ENCODE measurements at regions not wholly inside any gene's neighbourhood (a gene's known extent, or its start where the extent isn't known, plus 50 kb on each side); places are given as distances from the start of the nearest gene placed in this dataset.

DNA sequence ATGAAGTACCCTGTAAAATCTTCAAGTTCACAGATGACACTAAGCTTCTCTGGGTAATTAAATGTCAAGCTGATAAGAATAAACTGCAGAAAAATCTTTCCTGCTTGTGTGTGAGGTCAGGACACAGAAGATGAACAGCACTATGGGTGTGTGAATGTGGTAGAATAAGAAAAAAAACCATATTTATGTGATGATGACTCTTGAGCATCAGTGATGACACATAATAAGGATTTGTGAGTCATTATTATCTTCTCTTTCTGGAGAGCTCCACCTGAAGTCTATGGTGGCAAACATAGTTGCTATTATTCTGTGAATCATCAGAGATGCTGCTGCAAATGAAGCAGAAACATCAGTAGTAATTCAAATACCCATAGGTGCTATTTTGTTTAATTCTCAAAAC, 422.4 kb downstream of the DIPK2A start:
- no peak for DNase-seq

GRCh38 chr3:144402430-144402829, 430.8 kb downstream of the DIPK2A start:
- no peak for DNase-seq

DNA sequence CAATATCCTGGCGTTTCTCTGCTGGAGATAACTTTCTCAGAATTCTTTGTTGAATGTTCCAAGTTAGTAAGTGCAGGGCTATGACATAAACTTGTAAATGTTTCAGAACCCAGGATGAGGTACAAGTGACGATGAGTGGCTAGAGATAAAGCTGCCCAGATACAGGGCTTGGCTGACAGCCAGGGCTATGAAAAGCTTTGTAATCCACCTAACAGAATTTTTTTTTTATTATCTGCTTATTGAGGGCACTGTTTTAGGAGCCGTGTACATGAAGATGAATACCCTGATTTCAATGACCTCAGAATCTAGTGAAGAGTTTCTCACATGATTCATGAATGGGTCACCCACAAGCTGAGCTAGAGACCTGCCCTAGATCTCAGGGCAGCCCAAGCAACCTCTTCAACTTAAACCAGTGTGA, 431.4 kb downstream of the DIPK2A start:
- DNase-seq: no peak

DNA sequence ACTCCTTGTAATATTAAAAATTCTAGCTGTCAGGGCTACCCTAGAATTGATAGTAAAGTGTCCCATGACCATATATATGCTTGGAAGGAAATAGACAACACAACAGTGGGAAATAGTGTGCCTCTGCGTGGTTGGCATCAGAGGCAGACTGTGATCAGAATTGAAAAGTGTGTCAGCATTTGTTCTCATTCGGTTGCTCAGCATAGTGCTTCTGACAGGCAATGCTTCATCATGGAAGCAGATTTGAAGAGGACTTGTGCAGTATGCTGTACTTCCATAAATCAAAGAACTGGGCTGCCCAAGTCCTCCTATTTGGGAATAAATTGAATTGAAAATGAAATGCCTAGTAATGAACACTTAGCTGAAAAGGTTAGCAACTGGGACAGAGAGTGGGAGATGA, 435.7 kb downstream of the DIPK2A start:
- no peak for DNase-seq

DNA sequence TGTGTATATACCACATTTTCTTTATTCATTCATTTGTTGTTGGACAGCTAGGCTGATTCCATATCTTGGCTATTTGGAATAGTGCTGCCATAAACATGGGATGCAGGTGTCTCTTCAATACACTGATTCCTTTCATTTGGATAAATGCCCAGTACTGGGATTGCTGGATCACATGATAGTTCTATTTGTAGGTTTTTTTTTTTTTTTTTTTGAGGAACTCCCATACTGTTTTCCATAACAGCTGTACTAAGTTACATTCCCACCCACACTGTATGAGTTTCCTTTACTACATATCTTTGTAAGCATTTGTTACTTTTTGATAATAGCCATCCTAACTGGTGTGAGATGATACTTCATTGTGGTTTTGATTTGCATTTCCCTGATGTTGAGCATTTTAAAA, 437.7 kb downstream of the DIPK2A start:
- DNase-seq: no peak

- no peak for DNase-seq
Measured at GRCh38 chr3:144413068-144413467, 441.4 kb downstream of the DIPK2A start.

DNA sequence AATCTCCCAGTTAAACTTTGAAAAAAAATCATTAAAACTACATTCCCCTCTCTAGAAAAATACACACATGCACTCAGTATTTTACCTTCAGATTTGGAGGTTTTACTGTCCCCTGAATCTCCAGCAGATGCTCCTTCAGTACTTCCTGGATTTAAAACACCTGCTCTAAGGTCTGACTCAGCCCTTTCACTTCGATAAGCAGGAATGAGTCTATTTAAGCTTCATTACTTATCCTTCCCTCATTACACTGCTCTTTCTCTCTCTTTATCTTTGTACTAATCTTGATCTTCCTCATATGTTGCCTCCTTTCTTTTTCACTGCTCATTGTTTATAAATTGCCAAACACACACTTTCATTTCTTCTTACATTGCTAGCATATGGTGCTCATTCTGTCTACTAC, 443.9 kb downstream of the DIPK2A start:
- no peak for DNase-seq

GRCh38 chr3:144424606-144425005, 453.0 kb downstream of the DIPK2A start:
- no peak for DNase-seq

- DNase-seq: no peak
Measured at GRCh38 chr3:144426366-144426765, 454.7 kb downstream of the DIPK2A start.

DNA sequence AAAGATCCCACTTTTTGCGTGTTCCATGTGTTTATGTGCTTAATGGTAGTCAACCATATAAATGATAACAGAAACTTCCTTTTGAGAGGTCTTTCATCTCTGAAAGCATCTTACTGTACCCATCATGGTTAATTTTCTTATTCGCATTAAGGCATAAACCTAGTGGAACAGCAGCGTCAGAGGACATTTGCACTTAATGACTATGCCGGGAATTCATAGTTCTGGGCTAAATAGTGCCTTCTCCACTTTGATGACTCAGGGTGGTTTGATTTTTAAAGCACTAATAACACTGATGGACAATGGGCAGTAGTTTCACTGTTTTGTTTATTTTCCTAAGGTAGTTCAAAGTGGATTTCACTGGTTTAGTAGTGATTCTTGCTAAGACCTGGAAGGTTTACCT, 455.3 kb downstream of the DIPK2A start:
- no peak for DNase-seq

- no peak for DNase-seq
Measured at GRCh38 chr3:144429719-144430121, 458.1 kb downstream of the DIPK2A start.

DNA sequence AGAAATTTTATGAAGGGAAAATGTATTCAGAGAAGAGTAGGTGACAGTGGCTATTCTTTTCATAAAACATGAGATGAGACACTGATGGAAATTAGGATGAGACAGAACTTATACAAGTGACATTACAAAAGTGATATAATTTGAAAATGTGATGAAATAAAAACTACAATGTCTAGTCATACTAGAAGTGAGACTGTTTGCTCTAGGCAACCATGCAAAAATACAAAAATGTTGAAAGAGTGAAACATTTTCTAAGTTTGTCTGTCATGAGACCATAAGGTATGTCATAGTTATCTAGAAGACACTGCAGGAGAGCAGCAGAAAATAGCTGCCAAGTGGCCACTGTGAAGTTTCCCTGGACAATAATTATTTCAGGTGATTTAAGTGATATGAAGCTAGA, 459.5 kb downstream of the DIPK2A start:
- DNase-seq: no peak

DNA sequence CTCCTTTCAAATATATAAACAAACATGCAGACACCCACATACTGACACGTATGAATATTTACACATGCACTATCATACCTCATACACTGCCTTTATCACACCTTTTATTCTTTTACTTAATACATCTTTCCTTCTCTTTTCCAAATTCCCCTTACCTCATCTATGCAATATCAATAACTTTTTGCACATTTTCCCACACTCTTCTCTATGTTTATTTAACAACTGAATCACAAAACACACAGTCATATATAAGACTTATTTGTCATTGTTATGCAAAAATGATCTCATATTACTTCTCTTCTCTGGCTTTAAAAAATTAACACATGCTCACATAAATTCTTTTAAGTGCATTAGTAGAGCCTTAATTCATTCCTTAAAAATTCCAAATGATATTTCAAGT, 461.4 kb downstream of the DIPK2A start:
- DNase-seq: no peak

GRCh38 chr3:144437989-144438388, 466.4 kb downstream of the DIPK2A start:
- no peak for DNase-seq

- no peak for DNase-seq
Measured at GRCh38 chr3:144444061-144444460, 472.4 kb downstream of the DIPK2A start.

- no peak for DNase-seq
Measured at GRCh38 chr3:144444546-144444945, 472.9 kb downstream of the DIPK2A start.

GRCh38 chr3:144455841-144456440, 484.3 kb downstream of the DIPK2A start:
- no peak for DNase-seq

DNA sequence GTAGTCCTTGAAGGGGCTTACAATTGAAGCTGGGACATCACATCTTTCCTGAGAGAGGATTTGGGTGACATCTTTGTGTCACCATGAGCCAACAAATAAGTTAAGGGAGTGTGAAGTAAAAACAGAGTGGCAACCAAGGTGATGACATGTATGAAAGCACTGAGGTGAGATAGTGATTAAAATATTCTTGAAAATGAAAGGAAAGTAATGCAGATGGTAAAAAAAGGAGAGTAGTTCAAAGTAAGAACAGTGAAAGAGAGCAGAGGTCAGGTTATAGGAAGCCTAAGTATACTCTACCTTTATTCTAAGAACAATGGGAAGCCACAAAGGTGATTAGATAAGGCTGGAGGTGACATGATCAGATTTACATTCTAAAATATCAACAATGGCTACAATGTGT, 486.1 kb downstream of the DIPK2A start:
- DNase-seq: no peak

DNA sequence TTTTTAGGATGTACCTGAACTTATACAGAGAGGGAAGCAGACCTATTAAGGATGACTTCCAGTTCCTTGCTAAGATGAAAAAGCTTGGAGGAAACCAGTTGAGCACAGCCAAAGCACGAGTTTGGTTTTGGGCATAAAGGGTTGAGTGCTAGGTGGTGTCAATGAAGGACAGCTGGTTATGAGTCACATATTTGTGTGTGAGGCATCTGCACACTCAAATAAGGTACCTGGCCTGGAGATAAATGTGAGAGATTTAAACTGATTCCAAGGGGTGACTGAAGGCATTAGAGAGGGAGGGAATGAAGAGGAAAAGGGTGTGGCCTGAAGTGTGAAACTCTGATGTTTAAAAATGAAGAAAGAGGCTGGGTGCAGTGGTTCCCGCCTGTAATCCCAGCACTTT, 486.7 kb downstream of the DIPK2A start:
- DNase-seq: no peak

- DNase-seq: no peak
Measured at GRCh38 chr3:144462337-144462736, 490.7 kb downstream of the DIPK2A start.

DNA sequence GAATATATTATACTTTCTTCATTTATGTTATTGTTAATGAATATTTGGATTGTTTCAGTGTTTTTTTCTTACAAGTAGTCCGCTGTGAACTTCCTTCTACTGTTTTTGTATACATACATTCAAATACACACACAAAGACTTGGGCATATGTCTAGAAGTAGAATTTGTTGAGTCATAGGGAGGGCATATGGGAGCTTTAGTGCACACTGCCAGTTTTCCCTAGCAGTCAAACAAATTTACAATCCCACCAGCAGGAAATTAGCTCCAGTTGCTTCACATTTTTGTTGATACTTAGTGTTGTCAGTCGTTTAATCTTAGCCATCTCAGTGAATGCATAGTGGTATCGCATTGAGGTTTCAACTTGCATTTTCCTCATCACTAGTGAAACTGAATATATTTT, 492.3 kb downstream of the DIPK2A start:
- DNase-seq: no peak

DNA sequence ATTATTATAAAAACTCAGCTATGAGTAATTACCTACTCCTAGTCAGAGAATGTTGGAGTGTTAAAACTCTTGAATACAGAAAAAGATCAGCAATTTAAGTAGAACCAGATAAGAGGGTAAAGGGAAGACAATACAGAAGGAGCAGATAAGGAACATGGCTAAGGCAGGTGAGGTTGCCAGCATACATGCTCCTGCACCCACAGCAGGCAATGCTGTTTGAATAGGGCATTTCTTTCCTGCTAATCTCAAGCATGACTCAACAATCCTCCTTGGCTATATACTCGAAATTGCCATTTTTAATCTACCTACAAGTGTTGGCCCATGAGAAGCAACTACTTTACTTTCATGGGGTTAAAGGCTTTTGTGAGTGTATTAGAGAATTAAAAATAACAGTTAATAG, 494.5 kb downstream of the DIPK2A start:
- no peak for DNase-seq

- no peak for DNase-seq
Measured at GRCh38 chr3:144466540-144466939, 494.9 kb downstream of the DIPK2A start.

GRCh38 chr3:144470666-144471065, 499.0 kb downstream of the DIPK2A start:
- no peak for DNase-seq

- DNase-seq: no peak
Measured at GRCh38 chr3:144477593-144477992, 506.0 kb downstream of the DIPK2A start.

- no peak for DNase-seq
Measured at GRCh38 chr3:144480416-144480919, 508.8 kb downstream of the DIPK2A start.
